Spleen (tissue), 7 donors: ENCODE measurements at regions not wholly inside any gene's neighbourhood (a gene's known extent, or its start where the extent isn't known, plus 50 kb on each side); places are given as distances from the start of the nearest gene placed in this dataset.

Experiments used
- CTCF ChIP-seq, 11 experiments: fragments of 200-600 bp in 7 of 11; fragments of 450-650 bp in 4 of 11; sonication (generic) in 4 of 11; IDR thresholded peaks in 8 of 11; conservative IDR thresholded peaks in 3 of 11; 1 replicate in 7 of 11; 2 replicates in 4 of 11; pipeline versions ENCODE4 v1.4.0 to v1.8.0; 2016 to 2021; ENCODE audit warnings: antibody characterized with exemption in 11 of 11, inconsistent platforms in 4 of 11, mild to moderate bottlenecking in 1 of 11
- POLR2AphosphoS5 ChIP-seq, 3 donors: sonication (generic); formaldehyde crosslinking; IDR thresholded peaks; one replicate each; pipeline ENCODE4 v1.5.1; 2017; ENCODE audit warnings: antibody characterized with exemption in 3 of 3
- donor health status: DM: no; HTN: no; CAD: no; lungs with moderate emphysema.
- donor health status: DM: no; HTN: no; CAD: no.
- donor health status: DM: no; HTN: no; CAD: no.

- TF ChIP-seq CTCF (IDR thresholded peaks at IDR 0.05 in 8 of 11, conservative IDR thresholded peaks at IDR 0.05 in 3 of 11) = no peak
- TF ChIP-seq POLR2AphosphoS5 (IDR thresholded peaks at IDR 0.05) = no peak
These were observed 65.3 kb upstream of the SAMD3 start for GRCh38 chr6:130288065-130288464.
